ENCODE measurements at regions not wholly inside any gene's neighbourhood (a gene's known extent, or its start where the extent isn't known, plus 50 kb on each side); places are given as distances from the start of the nearest gene placed in this dataset.
"Not testable (repeated sequence)": the region's sequence is repeated elsewhere in the genome, so short reads cannot be mapped to it uniquely, and the experiment has no call there.

GRCh38 chr1:143610196-143610595, 361.6 kb downstream of the FAM72C start:
- no peak for DNase-seq (ENCODE audit: low spot score)

GRCh38 chr1:143604887-143605286, 366.9 kb downstream of the FAM72C start:
- no peak for DNase-seq (ENCODE audit: low spot score)

- DNase-seq (ENCODE audit: low spot score): no peak
These were observed 387.3 kb downstream of the FAM72C start for GRCh38 chr1:143584508-143584907.

- no peak for DNase-seq (ENCODE audit: low spot score)
These were observed 396.8 kb downstream of the FAM72C start for GRCh38 chr1:143574891-143575520.

- not testable (repeated sequence) for DNase-seq (ENCODE audit: low spot score)
These were observed 399.1 kb downstream of the FAM72C start for GRCh38 chr1:143572661-143573060.

- DNase-seq (ENCODE audit: low spot score): not testable (repeated sequence)
These were observed 408.0 kb downstream of the FAM72C start for GRCh38 chr1:143563761-143564160.

- no peak for DNase-seq (ENCODE audit: low spot score)
These were observed 418.2 kb downstream of the FAM72C start for GRCh38 chr1:143553627-143554026.

- not testable (repeated sequence) for DNase-seq (ENCODE audit: low spot score)
These were observed 467.1 kb downstream of the FAM72C start for GRCh38 chr1:143504703-143505102.

- DNase-seq (ENCODE audit: low spot score): not testable (repeated sequence)
These were observed 467.7 kb downstream of the FAM72C start for GRCh38 chr1:143504080-143504479.

GRCh38 chr1:143503048-143503447, 468.7 kb downstream of the FAM72C start:
- not testable (repeated sequence) for DNase-seq (ENCODE audit: low spot score)

- DNase-seq (ENCODE audit: low spot score): not testable (repeated sequence)
These were observed 469.7 kb downstream of the FAM72C start for GRCh38 chr1:143502038-143502437.

- not testable (repeated sequence) for DNase-seq (ENCODE audit: low spot score)
These were observed 473.6 kb downstream of the FAM72C start for GRCh38 chr1:143498059-143498749.

- no peak for DNase-seq (ENCODE audit: low spot score)
These were observed 474.4 kb downstream of the FAM72C start for GRCh38 chr1:143497374-143497747.

GRCh38 chr1:143496526-143497373, 475.0 kb downstream of the FAM72C start:
- not testable (repeated sequence) for DNase-seq (ENCODE audit: low spot score)
